GM21381 (cell line): ENCODE measurements at regions not wholly inside any gene's neighbourhood (a gene's known extent, or its start where the extent isn't known, plus 50 kb on each side); places are given as distances from the start of the nearest gene placed in this dataset.
"Not testable (repeated sequence)": the region's sequence is repeated elsewhere in the genome, so short reads cannot be mapped to it uniquely, and the experiment has no call there.

Experiments used
- ATAC-seq: cut with Tn5 transposase; IDR thresholded peaks from one replicate; pipeline ENCODE4 v1.9.1; 2021; ENCODE audit warnings: mild to moderate bottlenecking, moderate library complexity; ENCODE audit not compliant: unreplicated experiment

- ATAC-seq = no peak
These were observed 436.8 kb downstream of the PREX1 start for GRCh38 chr20:48390981-48391380.

- no peak for ATAC-seq
These were observed 440.1 kb downstream of the PREX1 start for GRCh38 chr20:48387675-48388074.

GRCh38 chr20:48385527-48385926 is 442.3 kb downstream of the PREX1 start:
- ATAC-seq = no peak

GRCh38 chr20:48385114-48385513 is 442.7 kb downstream of the PREX1 start:
- no peak for ATAC-seq

GRCh38 chr20:48384147-48384818 is 443.5 kb downstream of the PREX1 start:
- ATAC-seq = no peak

GRCh38 chr20:48383252-48383651 is 444.5 kb downstream of the PREX1 start:
- ATAC-seq = no peak

- no peak for ATAC-seq
These were observed 445.5 kb downstream of the PREX1 start for GRCh38 chr20:48382304-48382703.

- no peak for ATAC-seq
These were observed 446.3 kb downstream of the PREX1 start for GRCh38 chr20:48381353-48382120.

- ATAC-seq = no peak
These were observed 447.1 kb downstream of the PREX1 start for GRCh38 chr20:48380661-48381060.

- no peak for ATAC-seq
These were observed 448.7 kb downstream of the PREX1 start for GRCh38 chr20:48378976-48379675.

GRCh38 chr20:48377940-48378339 is 449.9 kb downstream of the PREX1 start:
- ATAC-seq = no peak

- no peak for ATAC-seq
These were observed 452.0 kb downstream of the PREX1 start for GRCh38 chr20:48375804-48376203.

- no peak for ATAC-seq
These were observed 452.7 kb downstream of the PREX1 start for GRCh38 chr20:48374991-48375595.

GRCh38 chr20:48374031-48374907 is 453.5 kb downstream of the PREX1 start:
- ATAC-seq = not testable (repeated sequence)

GRCh38 chr20:48373555-48373934 is 454.3 kb downstream of the PREX1 start:
- ATAC-seq = no peak

- not testable (repeated sequence) for ATAC-seq
These were observed 454.8 kb downstream of the PREX1 start for GRCh38 chr20:48372851-48373554.

- ATAC-seq = no peak
These were observed 456.6 kb downstream of the PREX1 start for GRCh38 chr20:48371211-48371610.

GRCh38 chr20:48368580-48369021 is 459.2 kb downstream of the PREX1 start:
- ATAC-seq = not testable (repeated sequence)

- ATAC-seq = not testable (repeated sequence)
These were observed 460.0 kb downstream of the PREX1 start for GRCh38 chr20:48367541-48368358.
